H9 (cell line): ENCODE measurements at regions not wholly inside any gene's neighbourhood (a gene's known extent, or its start where the extent isn't known, plus 50 kb on each side); places are given as distances from the start of the nearest gene placed in this dataset.

Experiments used
- DNase-seq: peaks from one replicate; pipeline ENCODE4 v3.0.0-alpha.2; 2017
- H2AFZ ChIP-seq: one replicate; pipeline ENCODE4 v1.6.1; 2013; ENCODE audit warnings: mild to moderate bottlenecking, low read length, control low read depth, moderate library complexity
- H2AK5ac ChIP-seq: 2 replicates; pipeline ENCODE4 v1.6.1; 2013; ENCODE audit warnings: low read length, control low read depth, mixed read lengths; ENCODE audit not compliant: insufficient read length
- H2BK120ac ChIP-seq: one replicate; pipeline ENCODE4 v1.6.1; 2013; ENCODE audit warnings: low read depth, mild to moderate bottlenecking, low read length, control low read depth, inconsistent platforms; ENCODE audit not compliant: poor library complexity, severe bottlenecking
- H2BK12ac ChIP-seq: 2 replicates; pipeline ENCODE4 v1.6.1; 2013; ENCODE audit warnings: low read length, control low read depth, mixed read lengths, low read depth; ENCODE audit not compliant: insufficient read length
- H2BK15ac ChIP-seq: 2 replicates; pipeline ENCODE4 v1.6.1; 2013; ENCODE audit warnings: low read depth, low read length, control low read depth
- H2BK20ac ChIP-seq: one replicate; pipeline ENCODE4 v1.6.1; 2013; ENCODE audit warnings: low read depth, mild to moderate bottlenecking, low read length, control low read depth, inconsistent platforms; ENCODE audit not compliant: poor library complexity, severe bottlenecking
- H2BK5ac ChIP-seq: 2 replicates; pipeline ENCODE4 v1.6.1; 2013; ENCODE audit warnings: low read length, control low read depth, mixed read lengths; ENCODE audit not compliant: insufficient read length
- H3K14ac ChIP-seq: 2 replicates; pipeline ENCODE4 v1.6.1; 2013; ENCODE audit warnings: low read length, control low read depth; ENCODE audit not compliant: insufficient read depth
- H3K18ac ChIP-seq: 2 replicates; pipeline ENCODE4 v1.6.1; 2013; ENCODE audit warnings: low read depth, mild to moderate bottlenecking, mixed read lengths, low read length, control low read depth; ENCODE audit not compliant: insufficient read length
- H3K23ac ChIP-seq: 2 replicates; pipeline ENCODE4 v1.6.1; 2013; ENCODE audit warnings: low read length, control low read depth, mixed read lengths, low read depth; ENCODE audit not compliant: insufficient read length
- H3K23me2 ChIP-seq: 2 replicates; pipeline ENCODE4 v1.6.1; 2013; ENCODE audit warnings: low read depth, mild to moderate bottlenecking, mixed read lengths, low read length, control low read depth; ENCODE audit not compliant: insufficient read length, poor library complexity, severe bottlenecking
- H3K27ac ChIP-seq: 2 replicates; pipeline ENCODE4 v1.5.1; 2013; ENCODE audit warnings: low read length, control low read depth, mixed read lengths, low read depth; ENCODE audit not compliant: insufficient read length
- H3K27me3 ChIP-seq: 2 replicates; pipeline ENCODE4 v1.6.1; 2013; ENCODE audit warnings: low read length, control low read depth, inconsistent platforms; ENCODE audit not compliant: insufficient read depth
- H3K4ac ChIP-seq: 2 replicates; pipeline ENCODE4 v1.6.1; 2013; ENCODE audit warnings: low read depth, mild to moderate bottlenecking, control low read depth, inconsistent platforms, low read length, moderate library complexity
- H3K4me1 ChIP-seq: 2 replicates; pipeline ENCODE4 v1.6.1; 2013; ENCODE audit warnings: low read length, control low read depth, inconsistent platforms; ENCODE audit not compliant: insufficient read depth
- H3K4me2 ChIP-seq: 2 replicates; pipeline ENCODE4 v1.6.1; 2013; ENCODE audit warnings: low read length, control low read depth, mixed read lengths; ENCODE audit not compliant: insufficient read length, insufficient read depth
- H3K56ac ChIP-seq: 2 replicates; pipeline ENCODE4 v1.6.1; 2013; ENCODE audit warnings: low read depth, mild to moderate bottlenecking, mixed read lengths, low read length, control low read depth; ENCODE audit not compliant: insufficient read length
- H3K79me1 ChIP-seq: 2 replicates; pipeline ENCODE4 v1.6.1; 2013; ENCODE audit warnings: low read depth, mild to moderate bottlenecking, moderate library complexity, low read length, control low read depth, inconsistent platforms; ENCODE audit not compliant: insufficient read depth, poor library complexity, severe bottlenecking
- H3K79me2 ChIP-seq: 2 replicates; pipeline ENCODE4 v1.6.1; 2013; ENCODE audit warnings: low read length, control low read depth, inconsistent platforms; ENCODE audit not compliant: insufficient read depth
- H3K9ac ChIP-seq: 2 replicates; pipeline ENCODE4 v1.6.1; 2013; ENCODE audit warnings: low read length, control low read depth, mixed read lengths; ENCODE audit not compliant: insufficient read length; ENCODE audit errors: extremely low read depth
- H3K9me3 ChIP-seq: one replicate; pipeline ENCODE4 v1.6.1; 2013; ENCODE audit warnings: low read depth, low read length, inconsistent platforms; ENCODE audit not compliant: control insufficient read depth
- H3T11ph ChIP-seq: one replicate; pipeline ENCODE4 v1.6.1; 2013; ENCODE audit warnings: mild to moderate bottlenecking, low read length, control low read depth, inconsistent platforms
- H4K20me1 ChIP-seq: one replicate; pipeline ENCODE4 v1.6.1; 2013; ENCODE audit not compliant: control insufficient read depth, insufficient read length, insufficient read depth
- H4K5ac ChIP-seq: 2 replicates; pipeline ENCODE4 v1.6.1; 2013; ENCODE audit warnings: low read depth, mild to moderate bottlenecking, mixed read lengths, low read length, control low read depth; ENCODE audit not compliant: insufficient read length
- H4K8ac ChIP-seq: replicated peaks from 2 replicates; pipeline ENCODE4 v1.6.1; 2013; ENCODE audit warnings: low read length, control low read depth, mixed read lengths, low read depth; ENCODE audit not compliant: insufficient read length
- H4K91ac ChIP-seq: 2 replicates; pipeline ENCODE4 v1.6.1; 2013; ENCODE audit warnings: low read depth, mild to moderate bottlenecking, moderate library complexity, mixed read lengths, low read length, control low read depth; ENCODE audit not compliant: insufficient read length
- H3K27ac Mint-ChIP-seq, 3 experiments: 2 replicates in 2 of 3; 3 replicates in 1 of 3; pipeline ENCODE4 v1.8.0; 2020 to 2021; ENCODE audit warnings: mixed read lengths in 3 of 3, mild to moderate bottlenecking in 1 of 3, moderate library complexity in 1 of 3
- H3K27me3 Mint-ChIP-seq: 2 replicates; pipeline ENCODE4 v1.8.0; 2021; ENCODE audit warnings: low read depth, mild to moderate bottlenecking, moderate library complexity, mixed read lengths
- H3K36me3 Mint-ChIP-seq, 3 experiments: 2 replicates in 2 of 3; 3 replicates in 1 of 3; pipeline ENCODE4 v1.8.0; 2020 to 2021; ENCODE audit warnings: low read depth in 3 of 3, mixed read lengths in 3 of 3; ENCODE audit not compliant: insufficient read depth in 1 of 3
- H3K4me1 Mint-ChIP-seq, 2 experiments: 2 replicates each; pipeline ENCODE4 v1.8.0; 2020; ENCODE audit warnings: mixed read lengths in 2 of 2
- H3K4me3 Mint-ChIP-seq, 2 experiments: 2 replicates in 1 of 2; 3 replicates in 1 of 2; pipeline ENCODE4 v1.8.0; 2020 to 2021; ENCODE audit warnings: mild to moderate bottlenecking in 2 of 2, mixed read lengths in 2 of 2, moderate library complexity in 1 of 2
- H3K9me3 Mint-ChIP-seq, 2 experiments: 2 replicates in 1 of 2; 3 replicates in 1 of 2; pipeline ENCODE4 v1.8.0; 2020; ENCODE audit warnings: mild to moderate bottlenecking in 2 of 2, mixed read lengths in 2 of 2, moderate library complexity in 1 of 2
- CTCF ChIP-seq: fragments of 200-600 bp; sonication (generic); conservative IDR thresholded peaks from 3 replicates; pipeline ENCODE4 v1.8.0; 2021; ENCODE audit warnings: antibody characterized with exemption, mild to moderate bottlenecking
- WGBS: extraction: QIAGEN DNeasy Blood & Tissue Kit; methylation state at CpG from one replicate; pipeline ENCODE4 v1.1.7; 2013; ENCODE audit warnings: missing lambda C conversion rate, low lambda C conversion rate, mixed read lengths; ENCODE audit not compliant: insufficient read length; ENCODE audit errors: extremely low coverage; 5-methylcytosine and 5-hydroxymethylcytosine counted together

- Histone ChIP-seq H3K27ac (no peak overlapping the region), H3K23me2 (no peaks in the 10 kb centered on the region)
These were observed 365.9 kb downstream of the PLK2 start for GRCh38 chr5:58094031-58094430.

More at GRCh38 chr5:58094031-58094430, 365.9 kb downstream of the PLK2 start:
- H4K20me1 ChIP-seq = no peaks in the 10 kb centered on the region
- no peak overlapping the region for H2BK15ac ChIP-seq
- Mint-ChIP-seq H3K27me3 (no peaks in the 10 kb centered on the region), H3K36me3 (no peaks in the 10 kb centered on the region; a peak in 2 of 7 replicates), H3K9me3 (peaks cover 3 to 8% of the 10 kb centered on the region in 2 experiments; a peak in 4 of 5 replicates), H3K4me3 (no peak overlapping the region), H3K4me1 (no peaks in the 10 kb centered on the region), H3K27ac (no peak overlapping the region)
- H3T11ph ChIP-seq = no peak overlapping the region
- no peak overlapping the region for H3K9ac ChIP-seq
- H3K4me1 ChIP-seq = no peaks in the 10 kb centered on the region
- no peak overlapping the region for H3K4me2 ChIP-seq
- H4K91ac ChIP-seq = no peak overlapping the region
- H3K79me2 ChIP-seq = no peaks in the 10 kb centered on the region
- H2BK12ac ChIP-seq = no peak overlapping the region
- H3K56ac ChIP-seq = no peak overlapping the region
- H2AFZ ChIP-seq = no peak overlapping the region
- H3K4ac ChIP-seq = no peak overlapping the region
- no peak overlapping the region for H2BK120ac ChIP-seq
- H3K23ac ChIP-seq = no peak overlapping the region
- H4K8ac ChIP-seq = no peak overlapping the region
- H3K18ac ChIP-seq = no peak overlapping the region
- H4K5ac ChIP-seq = no peak overlapping the region
- no peak for DNase-seq
- WGBS = no CpG with 5 or more reads among the region's 5 CpGs
- no peak overlapping the region for H2BK20ac ChIP-seq
- H3K27me3 ChIP-seq = no peaks in the 10 kb centered on the region
- no peaks in the 10 kb centered on the region for H3K79me1 ChIP-seq
- H3K14ac ChIP-seq = no peak overlapping the region
- no peak overlapping the region for H2BK5ac ChIP-seq
- no peaks in the 10 kb centered on the region for H3K9me3 ChIP-seq
- no peak overlapping the region for H2AK5ac ChIP-seq
- no peak for TF ChIP-seq CTCF
